Neural crest cell (in vitro differentiated cells): ENCODE measurements at regions not wholly inside any gene's neighbourhood (a gene's known extent, or its start where the extent isn't known, plus 50 kb on each side); places are given as distances from the start of the nearest gene placed in this dataset.
"Not testable (repeated sequence)": the region's sequence is repeated elsewhere in the genome, so short reads cannot be mapped to it uniquely, and the experiment has no call there.

ENCODE experiments used
- DNase-seq: peaks from one replicate; pipeline ENCODE4 v3.0.0; 2021; ENCODE audit warnings: low read depth, mixed read lengths, low spot score
- H3K27ac Mint-ChIP-seq: one replicate; pipeline ENCODE4 v1.8.0; 2021; ENCODE audit warnings: mild to moderate bottlenecking, mixed read lengths; ENCODE audit not compliant: unreplicated experiment
- H3K27me3 Mint-ChIP-seq: 2 replicates; pipeline ENCODE4 v1.8.0; 2021; ENCODE audit warnings: low read depth, mild to moderate bottlenecking, mixed read lengths
- H3K36me3 Mint-ChIP-seq: 2 replicates; pipeline ENCODE4 v1.8.0; 2021; ENCODE audit warnings: low read depth, mild to moderate bottlenecking, mixed read lengths
- H3K4me1 Mint-ChIP-seq: 2 replicates; pipeline ENCODE4 v1.8.0; 2021; ENCODE audit warnings: mixed read lengths
- H3K4me3 Mint-ChIP-seq: one replicate; pipeline ENCODE4 v1.8.0; 2021; ENCODE audit warnings: mild to moderate bottlenecking, mixed read lengths
- H3K9me3 Mint-ChIP-seq: 2 replicates; pipeline ENCODE4 v1.8.0; 2021; ENCODE audit warnings: mixed read lengths
- CTCF ChIP-seq: fragments of 200-600 bp; sonication (generic); conservative IDR thresholded peaks from 2 replicates; pipeline ENCODE4 v1.5.0; 2021; ENCODE audit warnings: antibody characterized with exemption, mild to moderate bottlenecking

GRCh38 chr2:101645886-101646285, 51.6 kb upstream of the MAP4K4 start:
- H3K9me3 Mint-ChIP-seq, H3K4me1 Mint-ChIP-seq, H3K4me3 Mint-ChIP-seq, H3K27ac Mint-ChIP-seq, H3K36me3 Mint-ChIP-seq, H3K27me3 Mint-ChIP-seq, DNase-seq: not testable (repeated sequence)

- Mint-ChIP-seq H3K27me3 (no peaks in the 10 kb centered on the region), H3K4me3 (no peak overlapping the region), H3K36me3 (no peaks in the 10 kb centered on the region), H3K9me3 (peaks cover 4% of the 10 kb centered on the region), H3K27ac (no peak overlapping the region), H3K4me1 (no peaks in the 10 kb centered on the region)
- TF ChIP-seq CTCF, result no peak
- DNase-seq, result no peak
Observed at GRCh38 chr2:101644842-101645383, 52.6 kb upstream of the MAP4K4 start.

- Mint-ChIP-seq H3K9me3 (peaks cover 4% of the 10 kb centered on the region), H3K36me3 (no peaks in the 10 kb centered on the region), H3K27me3 (no peaks in the 10 kb centered on the region), H3K4me1 (no peaks in the 10 kb centered on the region), H3K27ac (no peak overlapping the region), H3K4me3 (no peak overlapping the region)
- DNase-seq, result no peak
- no peak for TF ChIP-seq CTCF
Observed at GRCh38 chr2:101643004-101643524, 54.4 kb upstream of the MAP4K4 start.

- Mint-ChIP-seq H3K36me3 (no peaks in the 10 kb centered on the region), H3K27ac (no peak overlapping the region), H3K4me3 (no peak overlapping the region), H3K27me3 (no peaks in the 10 kb centered on the region), H3K4me1 (no peaks in the 10 kb centered on the region), H3K9me3 (peaks cover 4% of the 10 kb centered on the region)
- no peak for TF ChIP-seq CTCF
- DNase-seq, result no peak
Observed at GRCh38 chr2:101638817-101639605, 58.5 kb upstream of the MAP4K4 start.

GRCh38 chr2:101638181-101638711, 59.3 kb upstream of the MAP4K4 start:
- no peaks in the 10 kb centered on the region for H3K27me3 Mint-ChIP-seq
- H3K4me1 Mint-ChIP-seq, result no peaks in the 10 kb centered on the region
- no peak for DNase-seq
- H3K9me3 Mint-ChIP-seq, result peaks cover 4% of the 10 kb centered on the region
- H3K36me3 Mint-ChIP-seq, result no peaks in the 10 kb centered on the region
- H3K27ac Mint-ChIP-seq, result no peak overlapping the region
- no peak overlapping the region for H3K4me3 Mint-ChIP-seq
- no peak for TF ChIP-seq CTCF
